ENCODE measurements at regions not wholly inside any gene's neighbourhood (a gene's known extent, or its start where the extent isn't known, plus 50 kb on each side); places are given as distances from the start of the nearest gene placed in this dataset.

DNA sequence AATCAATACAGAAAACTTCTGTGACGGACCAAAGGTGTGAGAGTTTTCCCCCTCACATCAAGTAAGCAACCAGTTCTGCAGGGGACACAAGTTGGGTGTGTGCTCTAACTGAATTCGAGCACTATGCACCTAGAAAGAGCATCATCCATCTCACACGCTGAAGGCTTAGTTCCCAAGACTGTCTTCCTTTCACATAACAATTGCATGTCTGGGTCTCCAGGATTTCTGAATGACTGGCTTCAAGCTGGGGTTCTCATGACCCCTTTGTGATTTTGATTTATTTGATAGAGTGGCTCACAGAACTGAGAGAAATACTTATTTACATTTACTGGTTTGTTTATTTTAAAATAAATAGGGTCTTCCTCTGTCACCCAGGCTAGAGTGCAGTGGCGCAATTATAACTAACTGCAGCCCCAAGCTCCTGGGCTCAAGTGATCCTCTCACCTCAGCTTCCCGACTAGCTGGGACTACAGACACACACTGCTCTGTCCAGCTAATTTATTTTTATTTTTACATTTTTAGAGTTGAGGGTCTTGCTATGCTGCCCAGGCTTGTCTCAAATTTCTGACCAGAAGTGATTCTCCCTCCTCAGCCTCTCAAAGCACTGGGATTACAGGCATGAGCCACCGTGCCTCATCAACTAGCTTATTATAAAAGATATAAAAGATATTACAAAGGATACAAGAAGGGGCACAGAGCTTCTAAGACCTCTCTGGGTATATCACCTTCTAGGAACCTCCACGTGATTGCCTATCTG lies 316.7 kb upstream of the CDH12 start:
- TF ChIP-seq, protein P1, sequence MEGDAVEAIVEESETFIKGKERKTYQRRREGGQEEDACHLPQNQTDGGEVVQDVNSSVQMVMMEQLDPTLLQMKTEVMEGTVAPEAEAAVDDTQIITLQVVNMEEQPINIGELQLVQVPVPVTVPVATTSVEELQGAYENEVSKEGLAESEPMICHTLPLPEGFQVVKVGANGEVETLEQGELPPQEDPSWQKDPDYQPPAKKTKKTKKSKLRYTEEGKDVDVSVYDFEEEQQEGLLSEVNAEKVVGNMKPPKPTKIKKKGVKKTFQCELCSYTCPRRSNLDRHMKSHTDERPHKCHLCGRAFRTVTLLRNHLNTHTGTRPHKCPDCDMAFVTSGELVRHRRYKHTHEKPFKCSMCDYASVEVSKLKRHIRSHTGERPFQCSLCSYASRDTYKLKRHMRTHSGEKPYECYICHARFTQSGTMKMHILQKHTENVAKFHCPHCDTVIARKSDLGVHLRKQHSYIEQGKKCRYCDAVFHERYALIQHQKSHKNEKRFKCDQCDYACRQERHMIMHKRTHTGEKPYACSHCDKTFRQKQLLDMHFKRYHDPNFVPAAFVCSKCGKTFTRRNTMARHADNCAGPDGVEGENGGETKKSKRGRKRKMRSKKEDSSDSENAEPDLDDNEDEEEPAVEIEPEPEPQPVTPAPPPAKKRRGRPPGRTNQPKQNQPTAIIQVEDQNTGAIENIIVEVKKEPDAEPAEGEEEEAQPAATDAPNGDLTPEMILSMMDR (IDR thresholded peaks at IDR 0.05; ENCODE audit: insufficient read depth, low read length, poor library complexity, severe bottlenecking): no peak
- TF ChIP-seq EZH2phosphoT487 (conservative IDR thresholded peaks at IDR 0.05; ENCODE audit: low read length): no peak

All from SU-DHL-6 (cell line).